Panc1 (cell line): ENCODE measurements at regions not wholly inside any gene's neighbourhood (a gene's known extent, or its start where the extent isn't known, plus 50 kb on each side); places are given as distances from the start of the nearest gene placed in this dataset.

Experiments
- ATAC-seq: fragments of 200-7000 bp; cut with Tn5 transposase; 2 replicates; pipeline ENCODE4 v1.9.1; 2020; ENCODE audit warnings: mild to moderate bottlenecking, moderate library complexity
- BruUV-seq: library from RNA; stranded (reverse); fragments of 400-500 nt; replicated peaks from 2 replicates; lab custom pipeline; 2021; lab: Mats Ljungman, UMichigan
- CTCF ChIA-PET: fragments of 300-600 bp; sonication (Branson Sonifier 250); formaldehyde crosslinking; loops from one replicate; lab custom pipeline; 2022; ENCODE audit warnings: antibody characterized with exemption; lab: Charles Lee
- POLR2A ChIA-PET: fragments of 300-600 bp; sonication (Branson Sonifier 250); formaldehyde crosslinking; loops from one replicate; lab custom pipeline; 2022; ENCODE audit warnings: antibody characterized with exemption; lab: Charles Lee
- DNase-seq: peaks from one replicate; pipeline ENCODE4 v3.0.0-alpha.2; 2010; ENCODE audit warnings: low read depth, low spot score
- H3K27ac ChIP-seq: 2 replicates; pipeline ENCODE4 v1.5.1; 2011; ENCODE audit warnings: mild to moderate bottlenecking, low read length, inconsistent platforms
- H3K27me3 ChIP-seq: fragments of 200-500 bp; sonication (Bioruptor generic); 2 replicates; pipeline ENCODE4 v1.6.0; 2014; ENCODE audit warnings: low read length, inconsistent platforms; ENCODE audit not compliant: control insufficient read depth, insufficient read depth
- H3K36me3 ChIP-seq: fragments of 200-500 bp; sonication (Bioruptor generic); 2 replicates; pipeline ENCODE4 v1.5.1; 2014; ENCODE audit warnings: inconsistent platforms, mild to moderate bottlenecking, low read length, moderate library complexity; ENCODE audit not compliant: control insufficient read depth, insufficient read depth
- H3K4me1 ChIP-seq: 2 replicates; pipeline ENCODE4 v1.5.1; 2011; ENCODE audit warnings: inconsistent platforms, mild to moderate bottlenecking, low read length, moderate library complexity; ENCODE audit not compliant: control insufficient read depth, insufficient read depth
- H3K4me3 ChIP-seq, 2 experiments: 2 replicates each; pipeline ENCODE4 v1.5.1; 2011 to 2012; ENCODE audit warnings: low read depth in 2 of 2, low read length in 2 of 2, mild to moderate bottlenecking in 2 of 2, inconsistent platforms in 1 of 2, moderate library complexity in 1 of 2
- H3K9me3 ChIP-seq: fragments of 200-500 bp; sonication (Bioruptor generic); 2 replicates; pipeline ENCODE4 v1.5.1; 2014; ENCODE audit warnings: low read depth, mild to moderate bottlenecking, inconsistent platforms, low read length, moderate library complexity; ENCODE audit not compliant: control insufficient read depth, insufficient read depth
- CTCF ChIP-seq: fragments of 450-650 bp; IDR thresholded peaks from 2 replicates; pipeline ENCODE4 v1.5.1; 2017; ENCODE audit warnings: mild to moderate bottlenecking
- POLR2AphosphoS5 ChIP-seq: IDR thresholded peaks from 2 replicates; pipeline ENCODE4 v1.6.1; 2012; ENCODE audit warnings: mild to moderate bottlenecking, low read depth, low read length, moderate library complexity
- REST ChIP-seq, 2 experiments: IDR thresholded peaks; 2 replicates each; pipeline ENCODE4 v1.6.1; 2011 to 2012; ENCODE audit warnings: low read depth in 2 of 2, control low read depth in 1 of 2, low read length in 1 of 2, mild to moderate bottlenecking in 1 of 2, moderate library complexity in 1 of 2; ENCODE audit not compliant: insufficient read depth in 1 of 2
- SIN3A ChIP-seq: IDR thresholded peaks from 2 replicates; pipeline ENCODE4 v1.6.1; 2012; ENCODE audit warnings: low read depth, mild to moderate bottlenecking, low read length, moderate library complexity, borderline replicate concordance; ENCODE audit not compliant: insufficient read depth
- TCF7L2 ChIP-seq: IDR thresholded peaks from 2 replicates; pipeline ENCODE4 v1.6.1; 2011; ENCODE audit warnings: mild to moderate bottlenecking, low read depth, low read length, inconsistent platforms
- in situ Hi-C: cut with HindIII; loops from 2 replicates; pipeline ENCODE4 v1.10.0; 2016; ENCODE audit warnings: low sequenced_read_pairs, low pct_unique_long_range_greater_than_20kb
- intact Hi-C: fragments of 100-400 bp; cut with micrococcal nuclease; formaldehyde crosslinking; loops from one replicate; pipeline ENCODE4 v1.10.0; 2022; ENCODE audit not compliant: unreplicated experiment

GRCh38 chr5:2124434-2125170 is 241.9 kb upstream of the IRX4 start:
- ATAC-seq (no peak), DNase-seq (no peak)
- Histone ChIP-seq H3K36me3 (no peaks in the 10 kb centered on the region), H3K4me3 (no peak overlapping the region), H3K27me3 (peaks cover 2% of the 10 kb centered on the region; the same call in 1 of the 2 replicates), H3K9me3 (no peaks in the 10 kb centered on the region), H3K4me1 (no peaks in the 10 kb centered on the region), H3K27ac (no peak overlapping the region)
- in situ Hi-C loops (no loop called here), intact Hi-C loops (no loop called here)
- TF ChIP-seq REST (IDR thresholded peaks at IDR 0.05; ENCODE audit: insufficient read depth in 1 of 2, low read depth in 2 of 2, low read length in 1 of 2) (no peak), POLR2AphosphoS5 (no peak), TCF7L2 (no peak), CTCF (no peak), SIN3A (no peak)
- ChIA-PET CTCF (no interaction called here), POLR2A (no interaction called here)
- BruUV-seq, result no TSS peak

- no peaks in the 10 kb centered on the region for H3K4me1 ChIP-seq
- in situ Hi-C loops (no loop called here), intact Hi-C loops (no loop called here)
- ChIA-PET POLR2A (no interaction called here), CTCF (no interaction called here)
- TF ChIP-seq POLR2AphosphoS5, result no peak
- TF ChIP-seq SIN3A, result no peak
- TF ChIP-seq REST (IDR thresholded peaks at IDR 0.05; ENCODE audit: insufficient read depth in 1 of 2, low read depth in 2 of 2, low read length in 1 of 2), result no peak
- no peak for TF ChIP-seq CTCF
- no peak for TF ChIP-seq TCF7L2
- DNase-seq, result no peak
- no peak overlapping the region for H3K4me3 ChIP-seq
- ATAC-seq, result no peak
- no peaks in the 10 kb centered on the region for H3K36me3 ChIP-seq
- H3K9me3 ChIP-seq, result no peaks in the 10 kb centered on the region
- peaks cover 6% of the 10 kb centered on the region for H3K27me3 ChIP-seq
- no peak overlapping the region for H3K27ac ChIP-seq
- BruUV-seq, result no TSS peak
Measured at GRCh38 chr5:2123874-2124273, 241.1 kb upstream of the IRX4 start.
